ENCODE measurements at regions not wholly inside any gene's neighbourhood (a gene's known extent, or its start where the extent isn't known, plus 50 kb on each side); places are given as distances from the start of the nearest gene placed in this dataset.

DNA sequence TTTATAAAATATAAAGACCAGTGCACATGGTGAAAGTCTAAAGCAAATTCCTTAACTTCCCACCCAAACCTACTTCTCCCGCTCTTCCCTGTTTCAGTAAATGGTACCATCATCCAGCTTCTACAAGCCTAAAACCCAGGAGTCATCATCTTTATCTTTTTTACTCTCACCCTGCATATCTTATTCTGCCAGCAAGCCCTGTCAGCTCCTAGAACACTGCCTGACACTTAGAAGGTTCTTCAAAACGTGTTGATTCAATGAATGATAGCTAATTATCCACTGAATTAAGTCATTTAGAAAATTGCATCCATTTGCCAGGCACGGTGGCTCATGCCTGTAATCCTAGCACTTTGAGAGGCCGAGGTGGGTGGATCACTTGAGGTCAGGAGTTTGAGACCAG, 185.7 kb downstream of the TFAP2B start:
- Histone ChIP-seq H3K9me3 (ENCODE audit: control extremely low read depth in 1 of 3, control insufficient read depth in 2 of 3, insufficient read depth in 1 of 3, low read length in 2 of 3) (no peaks in the 10 kb centered on the region), H2AFZ (ENCODE audit: insufficient read depth, low read depth, low read length, poor library complexity, severe bottlenecking) (no peak overlapping the region), H3K4me1 (ENCODE audit: control insufficient read depth in 2 of 2, insufficient read depth in 2 of 2, low read length in 2 of 2) (no peaks in the 10 kb centered on the region), H3K79me2 (ENCODE audit: control insufficient read depth, insufficient read depth, low read length) (no peaks in the 10 kb centered on the region), H3K9ac (ENCODE audit: low read length) (no peak overlapping the region), H3K4me2 (replicated peaks; ENCODE audit: low read depth, low read length, poor library complexity, severe bottlenecking) (no peak overlapping the region), H3K36me3 (replicated peaks in 1 of 2; ENCODE audit: control extremely low read depth in 1 of 2, control insufficient read depth in 1 of 2, extremely low read depth in 1 of 2, insufficient read depth in 2 of 2, low read length in 1 of 2) (no peaks in the 10 kb centered on the region), H3K27ac (ENCODE audit: low read length in 2 of 2) (no peak overlapping the region), H4K20me1 (ENCODE audit: control insufficient read depth, insufficient read depth, low read length, poor library complexity, severe bottlenecking) (no peaks in the 10 kb centered on the region), H3K27me3 (replicated peaks in 1 of 4; ENCODE audit: control extremely low read depth in 1 of 4, control insufficient read depth in 3 of 4, insufficient read depth in 4 of 4, low read length in 3 of 4) (peaks cover 0 to 2% (median 0%) of the 10 kb centered on the region in 4 experiments), H3K4me3 (ENCODE audit: control extremely low read depth in 1 of 5, extremely low read depth in 1 of 5, insufficient read depth in 1 of 5, low read depth in 2 of 5, low read length in 4 of 5) (no peak overlapping the region)
- Mint-ChIP-seq H3K27ac (no peak overlapping the region), H3K4me3 (no peak overlapping the region), H3K4me1 (no peaks in the 10 kb centered on the region), H3K27me3 (no peaks in the 10 kb centered on the region), H3K9me3 (ENCODE audit: insufficient read depth) (no peaks in the 10 kb centered on the region)
- ATAC-seq (ENCODE audit: low read depth) (no peak), DNase-seq (no peak)
- ChIA-PET CTCF (no interaction called here), POLR2A (no interaction called here)
- WGBS (ENCODE audit: insufficient coverage): 100% methylated on average over 1 of the region's 4 CpGs
- TF ChIP-seq, protein P1, sequence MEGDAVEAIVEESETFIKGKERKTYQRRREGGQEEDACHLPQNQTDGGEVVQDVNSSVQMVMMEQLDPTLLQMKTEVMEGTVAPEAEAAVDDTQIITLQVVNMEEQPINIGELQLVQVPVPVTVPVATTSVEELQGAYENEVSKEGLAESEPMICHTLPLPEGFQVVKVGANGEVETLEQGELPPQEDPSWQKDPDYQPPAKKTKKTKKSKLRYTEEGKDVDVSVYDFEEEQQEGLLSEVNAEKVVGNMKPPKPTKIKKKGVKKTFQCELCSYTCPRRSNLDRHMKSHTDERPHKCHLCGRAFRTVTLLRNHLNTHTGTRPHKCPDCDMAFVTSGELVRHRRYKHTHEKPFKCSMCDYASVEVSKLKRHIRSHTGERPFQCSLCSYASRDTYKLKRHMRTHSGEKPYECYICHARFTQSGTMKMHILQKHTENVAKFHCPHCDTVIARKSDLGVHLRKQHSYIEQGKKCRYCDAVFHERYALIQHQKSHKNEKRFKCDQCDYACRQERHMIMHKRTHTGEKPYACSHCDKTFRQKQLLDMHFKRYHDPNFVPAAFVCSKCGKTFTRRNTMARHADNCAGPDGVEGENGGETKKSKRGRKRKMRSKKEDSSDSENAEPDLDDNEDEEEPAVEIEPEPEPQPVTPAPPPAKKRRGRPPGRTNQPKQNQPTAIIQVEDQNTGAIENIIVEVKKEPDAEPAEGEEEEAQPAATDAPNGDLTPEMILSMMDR (IDR thresholded peaks at IDR 0.05): no peak
- no peak for TF ChIP-seq EZH2 (IDR thresholded peaks at IDR 0.05; ENCODE audit: borderline replicate concordance, insufficient read depth, low read depth, low read length, poor library complexity, severe bottlenecking)
- intact Hi-C loops (cut with micrococcal nuclease): no loop called here

DNA sequence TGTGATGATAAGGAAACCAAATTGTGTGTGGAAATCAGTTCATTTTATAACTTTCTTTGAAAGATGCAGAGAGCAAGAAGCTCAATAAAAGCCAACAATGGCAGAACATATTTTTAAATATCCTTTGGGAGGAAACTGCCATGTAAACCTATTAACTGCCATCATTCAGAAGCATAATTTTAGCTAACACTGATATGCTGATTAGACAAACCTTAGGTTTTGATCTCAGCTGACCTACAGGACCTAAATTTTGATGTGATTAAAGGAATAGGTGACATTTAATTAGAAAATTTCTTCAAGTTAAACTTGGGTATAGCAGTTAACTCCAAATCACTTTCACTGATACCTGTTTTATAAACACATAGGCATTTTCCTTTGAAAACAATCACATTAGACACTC, 187.1 kb downstream of the TFAP2B start:
- H3K9me3 ChIP-seq (ENCODE audit: control extremely low read depth in 1 of 3, control insufficient read depth in 2 of 3, insufficient read depth in 1 of 3, low read length in 2 of 3): no peaks in the 10 kb centered on the region
- DNase-seq (no peak), ATAC-seq (ENCODE audit: low read depth) (no peak)
- no peak overlapping the region for H3K27ac ChIP-seq (ENCODE audit: low read length in 2 of 2)
- TF ChIP-seq, protein P1 (IDR thresholded peaks at IDR 0.05): no peak
- no peak for TF ChIP-seq EZH2 (IDR thresholded peaks at IDR 0.05; ENCODE audit: borderline replicate concordance, insufficient read depth, low read depth, low read length, poor library complexity, severe bottlenecking)
- no peaks in the 10 kb centered on the region for H3K4me1 ChIP-seq (ENCODE audit: control insufficient read depth in 2 of 2, insufficient read depth in 2 of 2, low read length in 2 of 2)
- intact Hi-C loops (cut with micrococcal nuclease): no loop called here
- Mint-ChIP-seq H3K27me3 (no peaks in the 10 kb centered on the region), H3K9me3 (ENCODE audit: insufficient read depth) (no peaks in the 10 kb centered on the region), H3K4me3 (no peak overlapping the region), H3K27ac (no peak overlapping the region), H3K4me1 (no peaks in the 10 kb centered on the region)
- H3K79me2 ChIP-seq (ENCODE audit: control insufficient read depth, insufficient read depth, low read length): no peaks in the 10 kb centered on the region
- no peak overlapping the region for H3K4me3 ChIP-seq (ENCODE audit: control extremely low read depth in 1 of 5, extremely low read depth in 1 of 5, insufficient read depth in 1 of 5, low read depth in 2 of 5, low read length in 4 of 5)
- no peak overlapping the region for H3K4me2 ChIP-seq (replicated peaks; ENCODE audit: low read depth, low read length, poor library complexity, severe bottlenecking)
- CTCF ChIA-PET: no interaction called here
- H3K9ac ChIP-seq (ENCODE audit: low read length): no peak overlapping the region
- peaks cover 0 to 2% (median 0%) of the 10 kb centered on the region in 4 experiments for H3K27me3 ChIP-seq (replicated peaks in 1 of 4; ENCODE audit: control extremely low read depth in 1 of 4, control insufficient read depth in 3 of 4, insufficient read depth in 4 of 4, low read length in 3 of 4)
- no peak overlapping the region for H2AFZ ChIP-seq (ENCODE audit: insufficient read depth, low read depth, low read length, poor library complexity, severe bottlenecking)
- no peaks in the 10 kb centered on the region for H3K36me3 ChIP-seq (replicated peaks in 1 of 2; ENCODE audit: control extremely low read depth in 1 of 2, control insufficient read depth in 1 of 2, extremely low read depth in 1 of 2, insufficient read depth in 2 of 2, low read length in 1 of 2)
- POLR2A ChIA-PET: no interaction called here
- H4K20me1 ChIP-seq (ENCODE audit: control insufficient read depth, insufficient read depth, low read length, poor library complexity, severe bottlenecking): no peaks in the 10 kb centered on the region

All from B cell (primary cell).